Stomach (tissue), 4 donors: ENCODE measurements at regions not wholly inside any gene's neighbourhood (a gene's known extent, or its start where the extent isn't known, plus 50 kb on each side); places are given as distances from the start of the nearest gene placed in this dataset.

Source experiments
- POLR2AphosphoS5 ChIP-seq, 3 donors: sonication (generic); formaldehyde crosslinking; IDR thresholded peaks; one replicate each; pipeline ENCODE4 v1.6.1; 2016; ENCODE audit warnings: antibody characterized with exemption in 3 of 3
- TF ChIP-seq, protein P1 (sequence below), 7 experiments: fragments of 450-650 bp in 4 of 7; fragments of 200-600 bp in 3 of 7; sonication (generic) in 3 of 7; IDR thresholded peaks; one replicate each; pipeline ENCODE4 v1.5.1; 2016 to 2019; ENCODE audit warnings: antibody characterized with exemption in 7 of 7, control low read depth in 2 of 7, mild to moderate bottlenecking in 1 of 7

DNA sequence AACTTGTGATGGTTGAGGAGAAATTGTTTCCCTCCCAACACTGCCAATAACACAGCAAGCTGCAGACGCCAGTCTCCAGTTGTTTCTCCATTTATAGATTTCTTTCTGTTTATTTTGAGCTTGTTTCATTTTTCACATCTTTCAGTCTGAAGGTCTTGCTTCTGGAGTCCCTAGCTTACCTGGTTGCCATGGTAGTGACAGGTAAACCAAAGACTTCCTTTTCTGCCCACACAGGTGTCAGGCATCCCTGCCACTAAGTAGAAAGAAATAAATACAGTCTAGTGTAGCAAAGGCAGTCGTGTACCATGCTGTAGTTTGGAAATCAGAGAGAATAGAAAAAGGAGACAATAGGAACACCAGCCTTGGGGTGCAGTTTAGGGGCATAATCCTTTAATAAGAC, 82.8 kb downstream of the MARCHF4 start:
- TF ChIP-seq, protein P1, sequence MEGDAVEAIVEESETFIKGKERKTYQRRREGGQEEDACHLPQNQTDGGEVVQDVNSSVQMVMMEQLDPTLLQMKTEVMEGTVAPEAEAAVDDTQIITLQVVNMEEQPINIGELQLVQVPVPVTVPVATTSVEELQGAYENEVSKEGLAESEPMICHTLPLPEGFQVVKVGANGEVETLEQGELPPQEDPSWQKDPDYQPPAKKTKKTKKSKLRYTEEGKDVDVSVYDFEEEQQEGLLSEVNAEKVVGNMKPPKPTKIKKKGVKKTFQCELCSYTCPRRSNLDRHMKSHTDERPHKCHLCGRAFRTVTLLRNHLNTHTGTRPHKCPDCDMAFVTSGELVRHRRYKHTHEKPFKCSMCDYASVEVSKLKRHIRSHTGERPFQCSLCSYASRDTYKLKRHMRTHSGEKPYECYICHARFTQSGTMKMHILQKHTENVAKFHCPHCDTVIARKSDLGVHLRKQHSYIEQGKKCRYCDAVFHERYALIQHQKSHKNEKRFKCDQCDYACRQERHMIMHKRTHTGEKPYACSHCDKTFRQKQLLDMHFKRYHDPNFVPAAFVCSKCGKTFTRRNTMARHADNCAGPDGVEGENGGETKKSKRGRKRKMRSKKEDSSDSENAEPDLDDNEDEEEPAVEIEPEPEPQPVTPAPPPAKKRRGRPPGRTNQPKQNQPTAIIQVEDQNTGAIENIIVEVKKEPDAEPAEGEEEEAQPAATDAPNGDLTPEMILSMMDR (IDR thresholded peaks at IDR 0.05), result no peak
- TF ChIP-seq POLR2AphosphoS5 (IDR thresholded peaks at IDR 0.05), result no peak
